HepG2 (cell line): ENCODE measurements at regions not wholly inside any gene's neighbourhood (a gene's known extent, or its start where the extent isn't known, plus 50 kb on each side); places are given as distances from the start of the nearest gene placed in this dataset.

Experiments used
- ADNP ChIP-seq: sonication (generic); formaldehyde crosslinking; IDR thresholded peaks from 2 replicates; pipeline ENCODE4 v1.4.0; 2020; ENCODE audit warnings: missing genetic modification reagents
- AHDC1 ChIP-seq: sonication (generic); formaldehyde crosslinking; IDR thresholded peaks from 2 replicates; pipeline ENCODE4 v1.5.1; 2020; ENCODE audit warnings: mild to moderate bottlenecking, missing genetic modification reagents, borderline replicate concordance
- KDM6A ChIP-seq: IDR thresholded peaks from 2 replicates; pipeline ENCODE4 v1.6.1; 2016; ENCODE audit warnings: low read depth
- KLF6 ChIP-seq: IDR thresholded peaks from 2 replicates; pipeline ENCODE4 v1.8.0; 2016; ENCODE audit warnings: missing biosample characterization, missing genetic modification reagents
- NAIF1 ChIP-seq: sonication (generic); formaldehyde crosslinking; IDR thresholded peaks from 2 replicates; pipeline ENCODE4 v1.5.0; 2020; ENCODE audit warnings: mild to moderate bottlenecking, missing genetic modification reagents, borderline replicate concordance
- SP4 ChIP-seq: sonication (generic); formaldehyde crosslinking; IDR thresholded peaks from 2 replicates; pipeline ENCODE4 v1.8.1; 2023; ENCODE audit warnings: mild to moderate bottlenecking, missing genetic modification reagents
- ZBTB7B ChIP-seq: sonication (generic); formaldehyde crosslinking; IDR thresholded peaks from 2 replicates; pipeline ENCODE4 v1.4.0; 2020; ENCODE audit warnings: missing genetic modification reagents
- ZNF205 ChIP-seq: IDR thresholded peaks from 2 replicates; pipeline ENCODE4 v1.6.1; 2018; ENCODE audit warnings: missing biosample characterization, missing genetic modification reagents
- ZNF44 ChIP-seq: sonication (generic); formaldehyde crosslinking; IDR thresholded peaks from 2 replicates; pipeline ENCODE4 v1.5.1; 2020; ENCODE audit warnings: mild to moderate bottlenecking, missing genetic modification reagents
- ZNF749 ChIP-seq: sonication (generic); formaldehyde crosslinking; IDR thresholded peaks from 2 replicates; pipeline ENCODE4 v1.8.0; 2022; ENCODE audit warnings: mild to moderate bottlenecking, missing genetic modification reagents, moderate library complexity, borderline replicate concordance
- ZNF777 ChIP-seq: sonication (generic); formaldehyde crosslinking; IDR thresholded peaks from 2 replicates; pipeline ENCODE4 v1.4.0; 2020; ENCODE audit warnings: missing genetic modification reagents
- TF ChIP-seq, protein P1 (sequence below): sonication (generic); formaldehyde crosslinking; IDR thresholded peaks from 2 replicates; pipeline ENCODE4 v1.5.0; 2020; ENCODE audit warnings: mild to moderate bottlenecking, missing genetic modification reagents, borderline replicate concordance
- TF ChIP-seq, protein P2 (sequence below), 2 experiments: fragments of 450-650 bp in 1 of 2; sonication (generic) in 1 of 2; formaldehyde crosslinking; IDR thresholded peaks; 2 replicates each; pipeline versions ENCODE4 v1.5.0 to v1.8.0; 2020 to 2022; ENCODE audit warnings: mild to moderate bottlenecking in 1 of 2, missing genetic modification reagents in 1 of 2

DNA sequence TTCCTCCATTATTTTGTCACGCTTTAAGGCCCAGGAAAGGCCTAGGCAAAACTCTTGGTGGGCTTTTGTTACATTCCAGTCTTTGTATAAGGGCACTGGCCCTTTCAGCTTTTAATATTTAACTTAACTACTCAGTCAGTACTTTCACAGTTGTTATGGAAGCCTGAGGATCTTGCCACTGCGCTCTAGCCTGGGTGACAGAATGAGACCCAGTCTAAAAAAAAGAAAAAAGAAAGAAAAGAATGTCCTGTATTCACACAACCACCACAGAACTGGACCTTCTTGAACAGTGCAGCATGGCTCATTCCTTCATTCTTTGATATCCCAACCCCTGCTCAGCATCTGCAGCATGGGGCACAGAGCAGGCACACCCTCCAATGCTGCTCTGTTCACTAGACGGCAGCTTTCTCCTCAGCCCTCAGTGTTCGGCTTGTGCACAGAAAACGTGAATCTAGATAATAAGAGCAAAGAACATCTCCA is 59.6 kb upstream of the EPCAM start (continued):
- TF ChIP-seq, protein P1, sequence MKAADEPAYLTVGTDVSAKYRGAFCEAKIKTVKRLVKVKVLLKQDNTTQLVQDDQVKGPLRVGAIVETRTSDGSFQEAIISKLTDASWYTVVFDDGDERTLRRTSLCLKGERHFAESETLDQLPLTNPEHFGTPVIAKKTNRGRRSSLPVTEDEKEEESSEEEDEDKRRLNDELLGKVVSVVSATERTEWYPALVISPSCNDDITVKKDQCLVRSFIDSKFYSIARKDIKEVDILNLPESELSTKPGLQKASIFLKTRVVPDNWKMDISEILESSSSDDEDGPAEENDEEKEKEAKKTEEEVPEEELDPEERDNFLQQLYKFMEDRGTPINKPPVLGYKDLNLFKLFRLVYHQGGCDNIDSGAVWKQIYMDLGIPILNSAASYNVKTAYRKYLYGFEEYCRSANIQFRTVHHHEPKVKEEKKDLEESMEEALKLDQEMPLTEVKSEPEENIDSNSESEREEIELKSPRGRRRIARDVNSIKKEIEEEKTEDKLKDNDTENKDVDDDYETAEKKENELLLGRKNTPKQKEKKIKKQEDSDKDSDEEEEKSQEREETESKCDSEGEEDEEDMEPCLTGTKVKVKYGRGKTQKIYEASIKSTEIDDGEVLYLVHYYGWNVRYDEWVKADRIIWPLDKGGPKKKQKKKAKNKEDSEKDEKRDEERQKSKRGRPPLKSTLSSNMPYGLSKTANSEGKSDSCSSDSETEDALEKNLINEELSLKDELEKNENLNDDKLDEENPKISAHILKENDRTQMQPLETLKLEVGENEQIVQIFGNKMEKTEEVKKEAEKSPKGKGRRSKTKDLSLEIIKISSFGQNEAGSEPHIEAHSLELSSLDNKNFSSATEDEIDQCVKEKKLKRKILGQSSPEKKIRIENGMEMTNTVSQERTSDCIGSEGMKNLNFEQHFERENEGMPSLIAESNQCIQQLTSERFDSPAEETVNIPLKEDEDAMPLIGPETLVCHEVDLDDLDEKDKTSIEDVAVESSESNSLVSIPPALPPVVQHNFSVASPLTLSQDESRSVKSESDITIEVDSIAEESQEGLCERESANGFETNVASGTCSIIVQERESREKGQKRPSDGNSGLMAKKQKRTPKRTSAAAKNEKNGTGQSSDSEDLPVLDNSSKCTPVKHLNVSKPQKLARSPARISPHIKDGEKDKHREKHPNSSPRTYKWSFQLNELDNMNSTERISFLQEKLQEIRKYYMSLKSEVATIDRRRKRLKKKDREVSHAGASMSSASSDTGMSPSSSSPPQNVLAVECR, result 0 out of 2 replicates have a peak, but pooled peaks have one; percentile 31
- TF ChIP-seq KDM6A (CRISPR knock-in tag) (0 out of 2 replicates have a peak, but pooled peaks have one; percentile 13), ZNF205 (no peak), ZNF749 (CRISPR knock-in tag) (0 out of 2 replicates have a peak, but pooled peaks have one; percentile 23), ZNF777 (CRISPR knock-in tag) (peak; percentile 93), ZBTB7B (CRISPR knock-in tag) (peak; percentile 63; the same call in 1 of the 2 replicates), SP4 (CRISPR knock-in tag) (no peak), KLF6 (CRISPR knock-in tag) (peak; percentile 23; the same call in 1 of the 2 replicates), ADNP (CRISPR knock-in tag) (0 out of 2 replicates have a peak, but pooled peaks have one; percentile 24), ZNF44 (CRISPR knock-in tag) (no peak), NAIF1 (CRISPR knock-in tag) (peak; percentile 87; the same call in 1 of the 2 replicates), AHDC1 (CRISPR knock-in tag) (no peak)
- TF ChIP-seq, protein P2, sequence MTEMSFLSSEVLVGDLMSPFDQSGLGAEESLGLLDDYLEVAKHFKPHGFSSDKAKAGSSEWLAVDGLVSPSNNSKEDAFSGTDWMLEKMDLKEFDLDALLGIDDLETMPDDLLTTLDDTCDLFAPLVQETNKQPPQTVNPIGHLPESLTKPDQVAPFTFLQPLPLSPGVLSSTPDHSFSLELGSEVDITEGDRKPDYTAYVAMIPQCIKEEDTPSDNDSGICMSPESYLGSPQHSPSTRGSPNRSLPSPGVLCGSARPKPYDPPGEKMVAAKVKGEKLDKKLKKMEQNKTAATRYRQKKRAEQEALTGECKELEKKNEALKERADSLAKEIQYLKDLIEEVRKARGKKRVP (CRISPR knock-in tag; IDR thresholded peaks at IDR 0.05), result no peak
